GM23338 (cell line): ENCODE measurements at regions not wholly inside any gene's neighbourhood (a gene's known extent, or its start where the extent isn't known, plus 50 kb on each side); places are given as distances from the start of the nearest gene placed in this dataset.

Experiments used
- EZH2phosphoT487 ChIP-seq: fragments of 200-600 bp; sonication (generic); IDR thresholded peaks from one replicate; pipeline ENCODE4 v1.8.1; 2018; ENCODE audit warnings: antibody characterized with exemption; ENCODE audit not compliant: unreplicated experiment
- POLR2AphosphoS5 ChIP-seq: IDR thresholded peaks from 2 replicates; pipeline ENCODE4 v1.6.1; 2016; ENCODE audit warnings: antibody characterized with exemption, low read depth

DNA sequence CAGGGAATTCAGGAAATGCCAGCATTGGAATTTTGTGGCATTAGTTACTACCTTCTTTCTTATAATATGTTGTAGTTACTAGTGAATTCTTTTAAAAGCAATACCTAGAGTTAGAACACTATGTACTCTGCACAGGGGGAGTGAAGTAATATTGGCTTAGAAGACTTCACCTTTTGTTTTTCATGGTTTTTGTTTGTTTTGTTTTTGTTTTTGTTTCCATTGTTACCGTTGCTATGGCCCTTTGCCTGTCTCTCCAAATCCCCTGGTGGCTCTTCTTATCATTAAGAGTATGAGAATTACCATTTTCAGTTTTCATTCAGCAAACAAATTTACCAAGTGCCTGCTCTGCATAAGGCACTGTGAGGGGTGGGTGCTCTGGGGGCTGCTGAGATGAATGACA is 160.1 kb downstream of the HAUS1 start:
- TF ChIP-seq POLR2AphosphoS5 (no peak), EZH2phosphoT487 (no peak)
